Glutamatergic neuron (in vitro differentiated cells): ENCODE measurements at regions not wholly inside any gene's neighbourhood (a gene's known extent, or its start where the extent isn't known, plus 50 kb on each side); places are given as distances from the start of the nearest gene placed in this dataset.

Source experiments
- DNase-seq: peaks from one replicate; pipeline ENCODE4 v3.0.0; 2022
- H3K27ac Mint-ChIP-seq: one replicate; pipeline ENCODE4 v1.8.0; 2020; ENCODE audit warnings: mild to moderate bottlenecking, mixed read lengths, inconsistent platforms; ENCODE audit not compliant: unreplicated experiment
- H3K27me3 Mint-ChIP-seq: one replicate; pipeline ENCODE4 v1.8.0; 2020; ENCODE audit warnings: mild to moderate bottlenecking, moderate library complexity, mixed read lengths, inconsistent platforms; ENCODE audit not compliant: unreplicated experiment
- H3K36me3 Mint-ChIP-seq: one replicate; pipeline ENCODE4 v1.8.0; 2020; ENCODE audit warnings: mild to moderate bottlenecking, mixed read lengths, inconsistent platforms; ENCODE audit not compliant: unreplicated experiment
- H3K4me1 Mint-ChIP-seq: one replicate; pipeline ENCODE4 v1.8.0; 2020; ENCODE audit warnings: mild to moderate bottlenecking, low read depth, mixed read lengths, inconsistent platforms; ENCODE audit not compliant: unreplicated experiment
- H3K4me3 Mint-ChIP-seq: one replicate; pipeline ENCODE4 v1.8.0; 2020; ENCODE audit warnings: mild to moderate bottlenecking, mixed read lengths, inconsistent platforms; ENCODE audit not compliant: unreplicated experiment
- H3K9me3 Mint-ChIP-seq: one replicate; pipeline ENCODE4 v1.8.0; 2020; ENCODE audit warnings: mild to moderate bottlenecking, moderate library complexity, mixed read lengths, inconsistent platforms; ENCODE audit not compliant: unreplicated experiment
- TF ChIP-seq, protein P1 (sequence below): fragments of 200-600 bp; sonication (generic); IDR thresholded peaks from one replicate; pipeline ENCODE4 v1.5.0; 2021; ENCODE audit not compliant: partially characterized antibody, unreplicated experiment

GRCh38 chr20:50308513-50309279 is 118.1 kb downstream of the CEBPB start:
- Mint-ChIP-seq H3K4me1 (peaks cover 7% of the 10 kb centered on the region), H3K27ac (no peak overlapping the region), H3K9me3 (peaks cover 4% of the 10 kb centered on the region), H3K36me3 (no peaks in the 10 kb centered on the region), H3K27me3 (peaks cover 3% of the 10 kb centered on the region), H3K4me3 (no peak overlapping the region)
- TF ChIP-seq, protein P1, sequence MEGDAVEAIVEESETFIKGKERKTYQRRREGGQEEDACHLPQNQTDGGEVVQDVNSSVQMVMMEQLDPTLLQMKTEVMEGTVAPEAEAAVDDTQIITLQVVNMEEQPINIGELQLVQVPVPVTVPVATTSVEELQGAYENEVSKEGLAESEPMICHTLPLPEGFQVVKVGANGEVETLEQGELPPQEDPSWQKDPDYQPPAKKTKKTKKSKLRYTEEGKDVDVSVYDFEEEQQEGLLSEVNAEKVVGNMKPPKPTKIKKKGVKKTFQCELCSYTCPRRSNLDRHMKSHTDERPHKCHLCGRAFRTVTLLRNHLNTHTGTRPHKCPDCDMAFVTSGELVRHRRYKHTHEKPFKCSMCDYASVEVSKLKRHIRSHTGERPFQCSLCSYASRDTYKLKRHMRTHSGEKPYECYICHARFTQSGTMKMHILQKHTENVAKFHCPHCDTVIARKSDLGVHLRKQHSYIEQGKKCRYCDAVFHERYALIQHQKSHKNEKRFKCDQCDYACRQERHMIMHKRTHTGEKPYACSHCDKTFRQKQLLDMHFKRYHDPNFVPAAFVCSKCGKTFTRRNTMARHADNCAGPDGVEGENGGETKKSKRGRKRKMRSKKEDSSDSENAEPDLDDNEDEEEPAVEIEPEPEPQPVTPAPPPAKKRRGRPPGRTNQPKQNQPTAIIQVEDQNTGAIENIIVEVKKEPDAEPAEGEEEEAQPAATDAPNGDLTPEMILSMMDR = no peak
- no peak for DNase-seq

GRCh38 chr20:50309280-50309763 is 118.7 kb downstream of the CEBPB start:
- no peak overlapping the region for H3K27ac Mint-ChIP-seq

GRCh38 chr20:50309764-50310672 is 119.4 kb downstream of the CEBPB start:
- peaks cover 4% of the 10 kb centered on the region for H3K9me3 Mint-ChIP-seq
- no peak overlapping the region for H3K27ac Mint-ChIP-seq
- TF ChIP-seq, protein P1 = no peak
- H3K27me3 Mint-ChIP-seq = peaks cover 3% of the 10 kb centered on the region
- H3K4me1 Mint-ChIP-seq = peaks cover 4% of the 10 kb centered on the region
- H3K36me3 Mint-ChIP-seq = peaks cover 2% of the 10 kb centered on the region
- H3K4me3 Mint-ChIP-seq = no peak overlapping the region
- no peak for DNase-seq

More at GRCh38 chr20:50309280-50309763, 118.7 kb downstream of the CEBPB start:
- Mint-ChIP-seq H3K4me1 (peaks cover 4% of the 10 kb centered on the region), H3K27me3 (peaks cover 3% of the 10 kb centered on the region), H3K4me3 (no peak overlapping the region), H3K36me3 (no peaks in the 10 kb centered on the region), H3K9me3 (peaks cover 4% of the 10 kb centered on the region)
- DNase-seq = no peak
- TF ChIP-seq, protein P1 = no peak

GRCh38 chr20:50310673-50311051 is 120.0 kb downstream of the CEBPB start:
- peaks cover 4% of the 10 kb centered on the region for H3K9me3 Mint-ChIP-seq
- TF ChIP-seq, protein P1 = no peak
- DNase-seq = no peak
- peaks cover 6% of the 10 kb centered on the region for H3K36me3 Mint-ChIP-seq
- peaks cover 3% of the 10 kb centered on the region for H3K27me3 Mint-ChIP-seq
- H3K4me3 Mint-ChIP-seq = no peak overlapping the region
- H3K27ac Mint-ChIP-seq = no peak overlapping the region
- peaks cover 4% of the 10 kb centered on the region for H3K4me1 Mint-ChIP-seq
